HepG2 (cell line): ENCODE measurements at regions not wholly inside any gene's neighbourhood (a gene's known extent, or its start where the extent isn't known, plus 50 kb on each side); places are given as distances from the start of the nearest gene placed in this dataset.

Source experiments
- ATAC-seq: fragments of 200-7000 bp; cut with Tn5 transposase; 3 replicates; pipeline ENCODE4 v1.9.1; 2020; ENCODE audit warnings: mild to moderate bottlenecking, moderate library complexity
- BruUV-seq: library from RNA; stranded (reverse); fragments of 400-500 nt; replicated peaks from 2 replicates; lab custom pipeline; 2021; lab: Mats Ljungman, UMichigan
- CTCF ChIA-PET: fragments of 300-600 bp; formaldehyde crosslinking; extraction: SDS; loops from one replicate; lab custom pipeline; 2021; ENCODE audit warnings: low total read pairs, inconsistent platforms, low intra/inter-chr PET ratio; lab: Yijun Ruan, JAX
- POLR2A ChIA-PET: fragments of 350-600 bp; sonication (Branson Sonifier 250); formaldehyde crosslinking; loops from one replicate; lab custom pipeline; 2020; ENCODE audit warnings: antibody characterized with exemption, inconsistent platforms; lab: Yijun Ruan, JAX
- DNase-seq: peaks from one replicate; pipeline ENCODE4 v3.0.0-alpha.2; 2015; ENCODE audit warnings: low spot score
- FAIRE-seq: peaks from 3 replicates; lab custom pipeline; 2011; peaks lifted over from hg19 to GRCh38; lab: Jason Lieb, UNC
- H2AFZ ChIP-seq: one replicate; pipeline ENCODE4 v1.6.1; 2011; ENCODE audit warnings: low read length, inconsistent platforms
- H3K27ac ChIP-seq: fragments of 300-600 bp; 3 replicates; pipeline ENCODE4 v1.8.0; 2011; ENCODE audit warnings: mixed run types, mild to moderate bottlenecking, mixed read lengths, low read length, inconsistent platforms; ENCODE audit not compliant: insufficient read depth; ENCODE audit errors: extremely low read length
- H3K27me3 ChIP-seq, 2 experiments: fragments of 200-600 bp in 1 of 2; 2 replicates in 1 of 2; 3 replicates in 1 of 2; pipeline versions ENCODE4 v1.6.0 to v1.8.0; 2011; ENCODE audit warnings: low read length in 2 of 2, mild to moderate bottlenecking in 2 of 2, moderate library complexity in 2 of 2, inconsistent platforms in 1 of 2; ENCODE audit not compliant: insufficient read depth in 2 of 2, control insufficient read depth in 1 of 2
- H3K36me3 ChIP-seq, 2 experiments: fragments of 200-600 bp in 1 of 2; replicated peaks in 1 of 2; 2 replicates in 1 of 2; 3 replicates in 1 of 2; pipeline versions ENCODE4 v1.5.1 to v1.8.0; 2011; ENCODE audit warnings: low read length in 2 of 2, inconsistent platforms in 1 of 2; ENCODE audit not compliant: insufficient read depth in 2 of 2, control insufficient read depth in 1 of 2
- H3K4me1 ChIP-seq: 2 replicates; pipeline ENCODE4 v1.5.1; 2012; ENCODE audit warnings: low read length, inconsistent platforms; ENCODE audit not compliant: insufficient read depth
- H3K4me2 ChIP-seq: 2 replicates; pipeline ENCODE4 v1.6.0; 2011; ENCODE audit warnings: low read depth, low read length, inconsistent platforms
- H3K4me3 ChIP-seq, 3 experiments: fragments of 200-600 bp in 1 of 3; sonication (generic), shearing (Covaris generic) in 1 of 3; replicated peaks in 1 of 3; 2 replicates each; pipeline ENCODE4 v1.5.1; 2011 to 2016; ENCODE audit warnings: low read length in 3 of 3, inconsistent platforms in 2 of 3, low read depth in 2 of 3, mild to moderate bottlenecking in 2 of 3, control low read depth in 1 of 3, mixed read lengths in 1 of 3; ENCODE audit not compliant: insufficient read depth in 1 of 3
- H3K79me2 ChIP-seq: one replicate; pipeline ENCODE4 v1.6.1; 2011; ENCODE audit warnings: low read length, inconsistent platforms; ENCODE audit not compliant: insufficient read depth
- H3K9ac ChIP-seq: 2 replicates; pipeline ENCODE4 v1.6.0; 2011; ENCODE audit warnings: mild to moderate bottlenecking, low read depth, low read length, inconsistent platforms; ENCODE audit not compliant: insufficient read depth
- H3K9me3 ChIP-seq: 2 replicates; pipeline ENCODE4 v1.5.1; 2012; ENCODE audit warnings: mild to moderate bottlenecking, low read length
- H4K20me1 ChIP-seq: 2 replicates; pipeline ENCODE4 v1.6.0; 2011; ENCODE audit warnings: inconsistent platforms, mild to moderate bottlenecking, low read length, moderate library complexity; ENCODE audit not compliant: insufficient read depth
- ARNTL ChIP-seq: sonication (generic); formaldehyde crosslinking; IDR thresholded peaks from 2 replicates; pipeline ENCODE4 v1.4.0; 2020; ENCODE audit warnings: mild to moderate bottlenecking, missing genetic modification reagents
- ELF4 ChIP-seq: sonication (generic); formaldehyde crosslinking; IDR thresholded peaks from 2 replicates; pipeline ENCODE4 v1.5.0; 2020; ENCODE audit warnings: missing genetic modification reagents, mild to moderate bottlenecking, moderate library complexity, borderline replicate concordance
- ESRRA ChIP-seq: sonication (generic); formaldehyde crosslinking; IDR thresholded peaks from 2 replicates; pipeline ENCODE4 v1.5.1; 2020; ENCODE audit warnings: mild to moderate bottlenecking, low read depth, missing genetic modification reagents
- FOXC1 ChIP-seq: sonication (generic); formaldehyde crosslinking; IDR thresholded peaks from 2 replicates; pipeline ENCODE4 v1.8.0; 2022; ENCODE audit warnings: mild to moderate bottlenecking, missing genetic modification reagents, borderline replicate concordance
- HMGA1 ChIP-seq: sonication (generic); formaldehyde crosslinking; conservative IDR thresholded peaks from 2 replicates; pipeline ENCODE4 v1.4.0; 2020; ENCODE audit warnings: missing genetic modification reagents
- MLLT10 ChIP-seq: sonication (generic); formaldehyde crosslinking; IDR thresholded peaks from 2 replicates; pipeline ENCODE4 v1.4.0; 2020; ENCODE audit warnings: missing genetic modification reagents
- NFKBIZ ChIP-seq: IDR thresholded peaks from 2 replicates; pipeline ENCODE4 v1.6.1; 2018; ENCODE audit warnings: missing genetic modification reagents, missing compliant biosample characterization
- NR1H2 ChIP-seq: sonication (generic); formaldehyde crosslinking; IDR thresholded peaks from 2 replicates; pipeline ENCODE4 v1.8.1; 2022; ENCODE audit warnings: low read depth, missing genetic modification reagents, borderline replicate concordance
- RNF2 ChIP-seq: fragments of 450-650 bp; conservative IDR thresholded peaks from 2 replicates; pipeline ENCODE4 v1.6.1; 2016; ENCODE audit warnings: low read depth
- SIN3B ChIP-seq: fragments of 150-350 bp; IDR thresholded peaks from 2 replicates; pipeline ENCODE4 v1.6.1; 2014; ENCODE audit warnings: low read length
- SP2 ChIP-seq: sonication (generic); formaldehyde crosslinking; IDR thresholded peaks from 2 replicates; pipeline ENCODE4 v1.5.1; 2020; ENCODE audit warnings: mild to moderate bottlenecking, missing genetic modification reagents
- YEATS4 ChIP-seq: sonication (generic); formaldehyde crosslinking; IDR thresholded peaks from 2 replicates; pipeline ENCODE4 v1.4.0; 2020; ENCODE audit warnings: missing genetic modification reagents, borderline replicate concordance
- ZNF30 ChIP-seq: sonication (generic); formaldehyde crosslinking; IDR thresholded peaks from 2 replicates; pipeline ENCODE4 v1.5.0; 2020; ENCODE audit warnings: mild to moderate bottlenecking, missing genetic modification reagents
- ZNF883 ChIP-seq: sonication (generic); formaldehyde crosslinking; IDR thresholded peaks from 2 replicates; pipeline ENCODE4 v1.5.1; 2020; ENCODE audit warnings: mild to moderate bottlenecking, missing genetic modification reagents; ENCODE audit errors: not compliant biosample characterization
- WGBS: methylation state at CpG from one replicate; pipeline ENCODE4 v1.1.6; 2017; ENCODE audit warnings: low lambda C conversion rate; 5-methylcytosine and 5-hydroxymethylcytosine counted together
- in situ Hi-C: cut with HindIII; loops from 2 replicates; pipeline ENCODE4 v1.10.0; 2017; ENCODE audit warnings: low pct_unique_long_range_greater_than_20kb; ENCODE audit not compliant: extremely low pct_ligation_motif_present
- intact Hi-C: fragments of 100-400 bp; cut with micrococcal nuclease; formaldehyde crosslinking; loops from one replicate; pipeline ENCODE4 v1.10.0; 2022; ENCODE audit not compliant: unreplicated experiment
- TF ChIP-seq, protein P1 (sequence below): fragments of 450-650 bp; IDR thresholded peaks from 2 replicates; pipeline ENCODE4 v1.6.1; 2017
- TF ChIP-seq, protein P2 (sequence below): sonication (generic); IDR thresholded peaks from 2 replicates; pipeline ENCODE4 v1.6.1; 2016; ENCODE audit warnings: low read depth, borderline replicate concordance
- TF ChIP-seq, protein P3 (sequence below): sonication (generic); formaldehyde crosslinking; IDR thresholded peaks from 2 replicates; pipeline ENCODE4 v1.4.0; 2020; ENCODE audit warnings: missing genetic modification reagents
- TF ChIP-seq, protein P4 (sequence below): sonication (generic); formaldehyde crosslinking; IDR thresholded peaks from 2 replicates; pipeline ENCODE4 v1.9.0; 2021; ENCODE audit warnings: missing genetic modification reagents, borderline replicate concordance

DNA sequence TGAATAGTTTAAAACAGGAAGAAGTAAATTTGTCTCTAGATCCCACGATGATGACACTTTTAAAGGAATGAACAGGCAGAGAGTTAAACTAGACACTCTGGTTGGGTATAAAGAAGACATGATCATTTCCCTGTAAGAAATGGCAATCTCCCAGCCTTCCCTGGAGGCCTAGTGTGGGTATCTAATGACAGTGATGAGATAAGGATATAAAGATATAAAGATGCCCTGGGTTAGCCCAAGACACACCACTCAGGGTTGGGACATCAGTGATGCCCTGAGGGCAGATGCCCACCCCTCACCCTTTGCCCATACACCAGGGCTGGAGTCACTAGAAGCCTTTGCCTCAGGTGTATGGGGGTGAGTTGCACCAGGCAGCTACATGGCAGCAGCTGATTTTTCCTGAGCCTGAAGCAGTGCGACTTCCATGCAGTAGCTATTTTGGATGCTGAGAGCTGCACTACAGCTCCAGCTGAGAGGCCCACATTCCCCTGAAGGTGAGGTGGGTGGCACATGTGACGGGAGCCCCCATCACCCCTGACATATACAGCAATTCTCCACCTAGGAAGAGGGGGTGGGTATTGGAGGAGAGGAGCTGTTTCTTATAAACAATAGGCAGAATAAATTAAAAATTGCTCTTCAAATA lies 177.5 kb downstream of the NDFIP2 start:
- Histone ChIP-seq H3K4me1 (no peaks in the 10 kb centered on the region), H3K36me3 (no peaks in the 10 kb centered on the region), H4K20me1 (no peaks in the 10 kb centered on the region), H3K27ac (no peak overlapping the region), H3K27me3 (no peaks in the 10 kb centered on the region), H3K4me2 (no peak overlapping the region), H3K79me2 (no peaks in the 10 kb centered on the region), H2AFZ (no peak overlapping the region), H3K9ac (no peak overlapping the region), H3K9me3 (no peaks in the 10 kb centered on the region), H3K4me3 (no peak overlapping the region)
- ChIA-PET POLR2A (no interaction called here), CTCF (no interaction called here)
- WGBS: 29% methylated on average over 3 of the region's 3 CpGs
- FAIRE-seq (no peak), DNase-seq (no peak), ATAC-seq (no peak)
- intact Hi-C loops: no loop called here
- in situ Hi-C loops: no loop called here
- TF ChIP-seq ARNTL (CRISPR knock-in tag) (no peak), NFKBIZ (no peak), SP2 (CRISPR knock-in tag) (no peak), ESRRA (no peak), ELF4 (CRISPR knock-in tag) (no peak), FOXC1 (no peak), ZNF883 (CRISPR knock-in tag) (no peak), ZNF30 (CRISPR knock-in tag) (no peak), RNF2 (no peak), NR1H2 (no peak), HMGA1 (CRISPR knock-in tag) (no peak), YEATS4 (CRISPR knock-in tag) (no peak), SIN3B (no peak), MLLT10 (CRISPR knock-in tag) (no peak)
- TF ChIP-seq, protein P1, sequence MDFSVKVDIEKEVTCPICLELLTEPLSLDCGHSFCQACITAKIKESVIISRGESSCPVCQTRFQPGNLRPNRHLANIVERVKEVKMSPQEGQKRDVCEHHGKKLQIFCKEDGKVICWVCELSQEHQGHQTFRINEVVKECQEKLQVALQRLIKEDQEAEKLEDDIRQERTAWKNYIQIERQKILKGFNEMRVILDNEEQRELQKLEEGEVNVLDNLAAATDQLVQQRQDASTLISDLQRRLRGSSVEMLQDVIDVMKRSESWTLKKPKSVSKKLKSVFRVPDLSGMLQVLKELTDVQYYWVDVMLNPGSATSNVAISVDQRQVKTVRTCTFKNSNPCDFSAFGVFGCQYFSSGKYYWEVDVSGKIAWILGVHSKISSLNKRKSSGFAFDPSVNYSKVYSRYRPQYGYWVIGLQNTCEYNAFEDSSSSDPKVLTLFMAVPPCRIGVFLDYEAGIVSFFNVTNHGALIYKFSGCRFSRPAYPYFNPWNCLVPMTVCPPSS: no peak
- TF ChIP-seq, protein P2, sequence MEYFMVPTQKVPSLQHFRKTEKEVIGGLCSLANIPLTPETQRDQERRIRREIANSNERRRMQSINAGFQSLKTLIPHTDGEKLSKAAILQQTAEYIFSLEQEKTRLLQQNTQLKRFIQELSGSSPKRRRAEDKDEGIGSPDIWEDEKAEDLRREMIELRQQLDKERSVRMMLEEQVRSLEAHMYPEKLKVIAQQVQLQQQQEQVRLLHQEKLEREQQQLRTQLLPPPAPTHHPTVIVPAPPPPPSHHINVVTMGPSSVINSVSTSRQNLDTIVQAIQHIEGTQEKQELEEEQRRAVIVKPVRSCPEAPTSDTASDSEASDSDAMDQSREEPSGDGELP: no peak
- TF ChIP-seq, protein P3, sequence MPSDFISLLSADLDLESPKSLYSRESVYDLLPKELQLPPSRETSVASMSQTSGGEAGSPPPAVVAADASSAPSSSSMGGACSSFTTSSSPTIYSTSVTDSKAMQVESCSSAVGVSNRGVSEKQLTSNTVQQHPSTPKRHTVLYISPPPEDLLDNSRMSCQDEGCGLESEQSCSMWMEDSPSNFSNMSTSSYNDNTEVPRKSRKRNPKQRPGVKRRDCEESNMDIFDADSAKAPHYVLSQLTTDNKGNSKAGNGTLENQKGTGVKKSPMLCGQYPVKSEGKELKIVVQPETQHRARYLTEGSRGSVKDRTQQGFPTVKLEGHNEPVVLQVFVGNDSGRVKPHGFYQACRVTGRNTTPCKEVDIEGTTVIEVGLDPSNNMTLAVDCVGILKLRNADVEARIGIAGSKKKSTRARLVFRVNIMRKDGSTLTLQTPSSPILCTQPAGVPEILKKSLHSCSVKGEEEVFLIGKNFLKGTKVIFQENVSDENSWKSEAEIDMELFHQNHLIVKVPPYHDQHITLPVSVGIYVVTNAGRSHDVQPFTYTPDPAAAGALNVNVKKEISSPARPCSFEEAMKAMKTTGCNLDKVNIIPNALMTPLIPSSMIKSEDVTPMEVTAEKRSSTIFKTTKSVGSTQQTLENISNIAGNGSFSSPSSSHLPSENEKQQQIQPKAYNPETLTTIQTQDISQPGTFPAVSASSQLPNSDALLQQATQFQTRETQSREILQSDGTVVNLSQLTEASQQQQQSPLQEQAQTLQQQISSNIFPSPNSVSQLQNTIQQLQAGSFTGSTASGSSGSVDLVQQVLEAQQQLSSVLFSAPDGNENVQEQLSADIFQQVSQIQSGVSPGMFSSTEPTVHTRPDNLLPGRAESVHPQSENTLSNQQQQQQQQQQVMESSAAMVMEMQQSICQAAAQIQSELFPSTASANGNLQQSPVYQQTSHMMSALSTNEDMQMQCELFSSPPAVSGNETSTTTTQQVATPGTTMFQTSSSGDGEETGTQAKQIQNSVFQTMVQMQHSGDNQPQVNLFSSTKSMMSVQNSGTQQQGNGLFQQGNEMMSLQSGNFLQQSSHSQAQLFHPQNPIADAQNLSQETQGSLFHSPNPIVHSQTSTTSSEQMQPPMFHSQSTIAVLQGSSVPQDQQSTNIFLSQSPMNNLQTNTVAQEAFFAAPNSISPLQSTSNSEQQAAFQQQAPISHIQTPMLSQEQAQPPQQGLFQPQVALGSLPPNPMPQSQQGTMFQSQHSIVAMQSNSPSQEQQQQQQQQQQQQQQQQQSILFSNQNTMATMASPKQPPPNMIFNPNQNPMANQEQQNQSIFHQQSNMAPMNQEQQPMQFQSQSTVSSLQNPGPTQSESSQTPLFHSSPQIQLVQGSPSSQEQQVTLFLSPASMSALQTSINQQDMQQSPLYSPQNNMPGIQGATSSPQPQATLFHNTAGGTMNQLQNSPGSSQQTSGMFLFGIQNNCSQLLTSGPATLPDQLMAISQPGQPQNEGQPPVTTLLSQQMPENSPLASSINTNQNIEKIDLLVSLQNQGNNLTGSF (CRISPR knock-in tag): no peak
- TF ChIP-seq, protein P4, sequence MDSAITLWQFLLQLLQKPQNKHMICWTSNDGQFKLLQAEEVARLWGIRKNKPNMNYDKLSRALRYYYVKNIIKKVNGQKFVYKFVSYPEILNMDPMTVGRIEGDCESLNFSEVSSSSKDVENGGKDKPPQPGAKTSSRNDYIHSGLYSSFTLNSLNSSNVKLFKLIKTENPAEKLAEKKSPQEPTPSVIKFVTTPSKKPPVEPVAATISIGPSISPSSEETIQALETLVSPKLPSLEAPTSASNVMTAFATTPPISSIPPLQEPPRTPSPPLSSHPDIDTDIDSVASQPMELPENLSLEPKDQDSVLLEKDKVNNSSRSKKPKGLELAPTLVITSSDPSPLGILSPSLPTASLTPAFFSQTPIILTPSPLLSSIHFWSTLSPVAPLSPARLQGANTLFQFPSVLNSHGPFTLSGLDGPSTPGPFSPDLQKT: no peak
- BruUV-seq: no TSS peak
